B cell (primary cell): ENCODE measurements at regions not wholly inside any gene's neighbourhood (a gene's known extent, or its start where the extent isn't known, plus 50 kb on each side); places are given as distances from the start of the nearest gene placed in this dataset.

ENCODE experiments used
- CTCF ChIP-seq: fragments of 200-600 bp; IDR thresholded peaks from one replicate; pipeline ENCODE4 v1.8.0; 2022; ENCODE audit warnings: antibody characterized with exemption, mild to moderate bottlenecking
- EZH2 ChIP-seq: IDR thresholded peaks from 2 replicates; pipeline ENCODE4 v1.6.1; 2012; ENCODE audit warnings: borderline replicate concordance, low read depth, mild to moderate bottlenecking, moderate library complexity, low read length; ENCODE audit not compliant: insufficient read depth, poor library complexity, severe bottlenecking

DNA sequence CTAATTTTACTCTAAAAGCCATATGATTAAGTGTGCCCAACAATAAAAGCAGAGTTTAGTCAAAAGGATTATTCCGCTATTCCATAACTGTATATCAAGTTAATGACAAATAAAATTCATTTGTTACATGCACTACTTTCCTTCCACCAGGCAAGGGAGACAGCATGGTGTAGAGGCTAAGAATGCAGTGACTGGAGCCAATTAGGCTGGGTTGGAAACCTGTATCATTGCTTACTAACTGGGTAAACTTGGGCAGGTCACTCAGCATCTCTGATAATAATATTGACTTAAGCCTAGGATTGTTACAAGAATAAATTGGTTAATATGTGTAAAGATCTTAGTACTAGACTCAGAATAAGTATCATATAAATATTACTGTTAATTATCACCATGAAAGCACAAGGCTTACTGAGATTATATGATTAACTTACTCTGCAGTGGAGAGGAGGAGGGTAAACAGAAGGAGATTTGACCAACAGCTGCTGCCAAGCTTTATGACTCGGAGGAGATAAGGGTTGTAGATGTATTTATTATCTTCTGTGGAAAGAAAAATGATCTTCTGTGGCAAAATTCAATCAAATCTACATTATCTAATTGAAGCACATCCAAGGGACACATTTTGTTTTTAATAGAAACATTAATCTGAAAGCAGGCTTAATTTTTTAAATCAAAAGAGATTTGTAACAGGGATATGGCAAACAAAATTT, 1459.9 kb downstream of the GRIK2 start:
- TF ChIP-seq CTCF (no peak), EZH2 (no peak)
